Natural killer cell (primary cell): ENCODE measurements at regions not wholly inside any gene's neighbourhood (a gene's known extent, or its start where the extent isn't known, plus 50 kb on each side); places are given as distances from the start of the nearest gene placed in this dataset.
A peak's percentile ranks its signal among the peaks of the same experiment; 100 is the strongest.

Experiments
- ATAC-seq, 3 donors: fragments of 150-1000 bp in 2 of 3; fragments of 200-7000 bp in 1 of 3; cut with Tn5 transposase; 1 replicate in 1 of 3; 2 replicates in 2 of 3; pipeline ENCODE4 v1.10.0; 2021; ENCODE audit warnings: mild to moderate bottlenecking in 2 of 3, moderate library complexity in 2 of 3
- DNase-seq, 2 donors: peaks; one replicate each; pipeline versions ENCODE4 v3.0.0 to v3.0.0-alpha.2; 2013 to 2021; ENCODE audit warnings: mixed read lengths in 1 of 2
- H3K27ac ChIP-seq: one replicate; pipeline ENCODE4 v1.5.1; 2013; ENCODE audit warnings: mild to moderate bottlenecking, low read length
- H3K27me3 ChIP-seq: one replicate; pipeline ENCODE4 v1.6.1; 2013; ENCODE audit warnings: low read length; ENCODE audit not compliant: control insufficient read depth, insufficient read depth
- H3K36me3 ChIP-seq: one replicate; pipeline ENCODE4 v1.6.1; 2013; ENCODE audit warnings: low read length; ENCODE audit not compliant: control insufficient read depth, insufficient read depth
- H3K4me1 ChIP-seq: one replicate; pipeline ENCODE4 v1.6.1; 2013; ENCODE audit warnings: low read length; ENCODE audit not compliant: control insufficient read depth, insufficient read depth
- H3K4me3 ChIP-seq: one replicate; pipeline ENCODE4 v1.5.1; 2013; ENCODE audit warnings: low read length
- H3K9me3 ChIP-seq: one replicate; pipeline ENCODE4 v1.6.1; 2013; ENCODE audit warnings: low read length; ENCODE audit not compliant: control insufficient read depth, insufficient read depth
- H3K27ac Mint-ChIP-seq, 2 donors: one replicate each; pipeline ENCODE4 v1.8.0; 2022; ENCODE audit warnings: mild to moderate bottlenecking in 2 of 2, mixed read lengths in 2 of 2, moderate library complexity in 1 of 2
- H3K27me3 Mint-ChIP-seq, 2 donors: one replicate each; pipeline ENCODE4 v1.8.0; 2022; ENCODE audit warnings: low read depth in 2 of 2, mixed read lengths in 2 of 2
- H3K36me3 Mint-ChIP-seq: one replicate; pipeline ENCODE4 v1.8.0; 2022; ENCODE audit warnings: mixed read lengths
- H3K4me1 Mint-ChIP-seq, 2 donors: one replicate each; pipeline ENCODE4 v1.8.0; 2022; ENCODE audit warnings: mixed read lengths in 2 of 2
- H3K4me3 Mint-ChIP-seq: one replicate; pipeline ENCODE4 v1.8.0; 2022; ENCODE audit warnings: mild to moderate bottlenecking, moderate library complexity, mixed read lengths
- H3K9me3 Mint-ChIP-seq, 2 donors: one replicate each; pipeline ENCODE4 v1.8.0; 2022; ENCODE audit warnings: mixed read lengths in 2 of 2
- CTCF ChIP-seq: fragments of 200-600 bp; IDR thresholded peaks from one replicate; pipeline ENCODE4 v1.8.0; 2022; ENCODE audit warnings: antibody characterized with exemption
- WGBS: methylation state at CpG from one replicate; pipeline ENCODE4 v1.1.7; 2013; ENCODE audit warnings: missing lambda C conversion rate; ENCODE audit not compliant: insufficient coverage; 5-methylcytosine and 5-hydroxymethylcytosine counted together
- intact Hi-C: fragments of 100-400 bp; cut with micrococcal nuclease; formaldehyde crosslinking; loops from one replicate; pipeline ENCODE4 v1.14.2; 2022

GRCh38 chr6:43843669-43844171, 73.7 kb downstream of the VEGFA start:
- H3K9me3 Mint-ChIP-seq, result no peaks in the 10 kb centered on the region
- H3K4me3 ChIP-seq, result no peak overlapping the region
- H3K9me3 ChIP-seq, result no peaks in the 10 kb centered on the region
- H3K36me3 ChIP-seq, result no peaks in the 10 kb centered on the region
- H3K27me3 Mint-ChIP-seq, result peaks cover 6 to 26% of the 10 kb centered on the region in 2 donors
- no peaks in the 10 kb centered on the region for H3K36me3 Mint-ChIP-seq
- no peaks in the 10 kb centered on the region for H3K4me1 Mint-ChIP-seq
- DNase-seq (no peak), ATAC-seq (no peak)
- H3K27me3 ChIP-seq, result no peaks in the 10 kb centered on the region
- no CpG with 5 or more reads among the region's 4 CpGs for WGBS
- H3K4me1 ChIP-seq, result no peaks in the 10 kb centered on the region
- H3K4me3 Mint-ChIP-seq, result no peak overlapping the region
- intact Hi-C loops, result no loop called here
- no peak for TF ChIP-seq CTCF
- H3K27ac Mint-ChIP-seq, result no peak overlapping the region
- H3K27ac ChIP-seq, result no peak overlapping the region

DNA sequence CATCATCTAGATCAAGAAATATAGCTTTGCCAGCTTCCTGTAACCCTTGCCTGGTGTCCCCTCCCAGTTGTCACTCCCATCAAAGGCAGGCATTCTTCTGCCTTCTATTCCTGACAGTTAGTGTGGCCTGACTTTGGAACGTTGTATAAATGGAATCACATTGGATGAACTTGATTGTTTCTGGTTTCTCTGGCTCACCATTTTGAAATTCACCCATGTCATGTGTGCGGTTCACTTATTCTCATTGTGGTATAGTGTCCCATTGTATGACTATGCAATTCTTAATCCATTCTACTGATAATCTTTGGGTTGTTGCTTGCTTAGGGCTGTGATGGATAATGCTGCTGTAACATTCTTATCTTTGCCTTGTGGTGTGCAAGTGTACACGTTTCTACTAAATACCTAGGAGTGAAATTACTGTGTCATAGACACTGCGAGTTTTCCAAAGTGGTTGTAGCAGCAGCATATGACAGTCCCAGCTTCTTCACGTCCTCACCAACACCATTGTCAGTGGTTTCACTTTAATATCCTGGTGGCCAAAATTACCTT, 73.2 kb downstream of the VEGFA start:
- no peaks in the 10 kb centered on the region for H3K4me1 Mint-ChIP-seq
- no peak overlapping the region for H3K4me3 ChIP-seq
- WGBS, result 67% methylated on average over 5 of the region's 5 CpGs
- H3K36me3 Mint-ChIP-seq, result no peaks in the 10 kb centered on the region
- H3K36me3 ChIP-seq, result no peaks in the 10 kb centered on the region
- ATAC-seq (peak in 1 of 3 donors; percentile 67), DNase-seq (no peak)
- H3K27ac ChIP-seq, result no peak overlapping the region
- no peaks in the 10 kb centered on the region for H3K27me3 ChIP-seq
- intact Hi-C loops, result no loop called here
- no peak overlapping the region for H3K27ac Mint-ChIP-seq
- peaks cover 6 to 22% of the 10 kb centered on the region in 2 donors for H3K27me3 Mint-ChIP-seq
- no peaks in the 10 kb centered on the region for H3K4me1 ChIP-seq
- TF ChIP-seq CTCF, result no peak
- H3K4me3 Mint-ChIP-seq, result no peak overlapping the region
- H3K9me3 ChIP-seq, result no peaks in the 10 kb centered on the region
- no peaks in the 10 kb centered on the region for H3K9me3 Mint-ChIP-seq

- no peak overlapping the region for H3K4me3 Mint-ChIP-seq
- intact Hi-C loops, result no loop called here
- H3K36me3 Mint-ChIP-seq, result no peaks in the 10 kb centered on the region
- H3K27me3 Mint-ChIP-seq, result peaks cover 3 to 13% of the 10 kb centered on the region in 2 donors
- Histone ChIP-seq H3K4me3 (no peak overlapping the region), H3K27ac (no peak overlapping the region), H3K4me1 (no peaks in the 10 kb centered on the region), H3K36me3 (no peaks in the 10 kb centered on the region), H3K27me3 (no peaks in the 10 kb centered on the region), H3K9me3 (no peaks in the 10 kb centered on the region)
- no peaks in the 10 kb centered on the region for H3K9me3 Mint-ChIP-seq
- no peak overlapping the region for H3K27ac Mint-ChIP-seq
- no peak for TF ChIP-seq CTCF
- no peaks in the 10 kb centered on the region for H3K4me1 Mint-ChIP-seq
- no peak for ATAC-seq
- 84% methylated on average over 10 of the region's 10 CpGs for WGBS
- no peak for DNase-seq
Observed at GRCh38 chr6:43842231-43842794, 72.3 kb downstream of the VEGFA start.
